Activated CD8-positive, alpha-beta T cell treated with anti-CD3 and anti-CD28 coated beads, Interleukin-2, amount 10 ng/mL, durations not matched to agents 7 days and 5 days (primary cell): ENCODE measurements at regions not wholly inside any gene's neighbourhood (a gene's known extent, or its start where the extent isn't known, plus 50 kb on each side); places are given as distances from the start of the nearest gene placed in this dataset.
"Not testable (repeated sequence)": the region's sequence is repeated elsewhere in the genome, so short reads cannot be mapped to it uniquely, and the experiment has no call there.

Source experiments
- ATAC-seq: fragments of 150-1000 bp; cut with Tn5 transposase; one replicate; pipeline ENCODE4 v1.10.0; 2021; ENCODE audit warnings: moderate library complexity
- CTCF ChIA-PET: fragments of 350-600 bp; sonication (Branson Sonifier 250); formaldehyde crosslinking; loops from one replicate; lab custom pipeline; 2021; ENCODE audit warnings: antibody characterized with exemption; lab: Charles Lee
- POLR2A ChIA-PET: fragments of 350-600 bp; sonication (Branson Sonifier 250); formaldehyde crosslinking; loops from one replicate; lab custom pipeline; 2021; ENCODE audit warnings: antibody characterized with exemption; lab: Charles Lee
- DNase-seq: peaks from one replicate; pipeline ENCODE4 v3.0.0-alpha.2; 2020
- H3K27ac Mint-ChIP-seq: one replicate; pipeline ENCODE4 v1.8.0; 2021; ENCODE audit warnings: mild to moderate bottlenecking, mixed read lengths
- H3K27me3 Mint-ChIP-seq: one replicate; pipeline ENCODE4 v1.8.0; 2021; ENCODE audit warnings: low read depth, mixed read lengths
- H3K36me3 Mint-ChIP-seq: one replicate; pipeline ENCODE4 v1.8.0; 2021; ENCODE audit warnings: low read depth, mixed read lengths
- H3K4me1 Mint-ChIP-seq: one replicate; pipeline ENCODE4 v1.8.0; 2021; ENCODE audit warnings: low read depth, mixed read lengths
- H3K4me3 Mint-ChIP-seq: one replicate; pipeline ENCODE4 v1.8.0; 2021; ENCODE audit warnings: mild to moderate bottlenecking, mixed read lengths
- H3K9me3 Mint-ChIP-seq: one replicate; pipeline ENCODE4 v1.8.0; 2022; ENCODE audit warnings: mixed read lengths; ENCODE audit not compliant: insufficient read depth

- Mint-ChIP-seq H3K4me3 (no peak overlapping the region), H3K36me3 (no peaks in the 10 kb centered on the region), H3K9me3 (no peaks in the 10 kb centered on the region), H3K27ac (no peak overlapping the region), H3K27me3 (no peaks in the 10 kb centered on the region), H3K4me1 (no peaks in the 10 kb centered on the region)
- ATAC-seq: no peak
- no peak for DNase-seq
- POLR2A ChIA-PET: no interaction called here
- CTCF ChIA-PET: no interaction called here
These were observed 261.7 kb upstream of the MAP2 start for GRCh38 chr2:209162129-209162528.

- CTCF ChIA-PET: no interaction called here
- DNase-seq (no peak), ATAC-seq (no peak)
- Mint-ChIP-seq H3K4me3 (no peak overlapping the region), H3K36me3 (no peaks in the 10 kb centered on the region), H3K4me1 (no peaks in the 10 kb centered on the region), H3K27me3 (no peaks in the 10 kb centered on the region), H3K27ac (no peak overlapping the region), H3K9me3 (peaks cover 5% of the 10 kb centered on the region)
- POLR2A ChIA-PET: no interaction called here
These were observed 241.9 kb upstream of the MAP2 start for GRCh38 chr2:209181984-209182383.

GRCh38 chr2:209186886-209187285, 237.0 kb upstream of the MAP2 start:
- H3K27me3 Mint-ChIP-seq, CTCF ChIA-PET, H3K4me1 Mint-ChIP-seq, H3K4me3 Mint-ChIP-seq, H3K27ac Mint-ChIP-seq, POLR2A ChIA-PET, ATAC-seq, H3K36me3 Mint-ChIP-seq, H3K9me3 Mint-ChIP-seq, DNase-seq: not testable (repeated sequence)

GRCh38 chr2:209189893-209190292, 234.0 kb upstream of the MAP2 start:
- Mint-ChIP-seq H3K27me3 (no peaks in the 10 kb centered on the region), H3K4me3 (no peak overlapping the region), H3K4me1 (no peaks in the 10 kb centered on the region), H3K36me3 (no peaks in the 10 kb centered on the region), H3K9me3 (no peaks in the 10 kb centered on the region), H3K27ac (no peak overlapping the region)
- no peak for DNase-seq
- CTCF ChIA-PET: no interaction called here
- POLR2A ChIA-PET: no interaction called here
- ATAC-seq: no peak

GRCh38 chr2:209191139-209191538, 232.7 kb upstream of the MAP2 start:
- H3K27me3 Mint-ChIP-seq: no peaks in the 10 kb centered on the region
- CTCF ChIA-PET: no interaction called here
- no peak for ATAC-seq

GRCh38 chr2:209194717-209195116, 229.1 kb upstream of the MAP2 start:
- no peaks in the 10 kb centered on the region for H3K4me1 Mint-ChIP-seq
- ChIA-PET POLR2A (no interaction called here), CTCF (no interaction called here)
- H3K4me3 Mint-ChIP-seq: no peak overlapping the region
- ATAC-seq: no peak
- DNase-seq: no peak
- no peaks in the 10 kb centered on the region for H3K27me3 Mint-ChIP-seq
- no peaks in the 10 kb centered on the region for H3K36me3 Mint-ChIP-seq
- no peaks in the 10 kb centered on the region for H3K9me3 Mint-ChIP-seq
- H3K27ac Mint-ChIP-seq: no peak overlapping the region

More at GRCh38 chr2:209191139-209191538, 232.7 kb upstream of the MAP2 start:
- no peaks in the 10 kb centered on the region for H3K9me3 Mint-ChIP-seq
- no peaks in the 10 kb centered on the region for H3K4me1 Mint-ChIP-seq
- POLR2A ChIA-PET: no interaction called here
- no peak overlapping the region for H3K27ac Mint-ChIP-seq
- no peak for DNase-seq
- no peak overlapping the region for H3K4me3 Mint-ChIP-seq
- no peaks in the 10 kb centered on the region for H3K36me3 Mint-ChIP-seq

GRCh38 chr2:209208211-209208610, 215.6 kb upstream of the MAP2 start:
- peak overlapping the region; percentile 32 for H3K4me3 Mint-ChIP-seq
- ATAC-seq (no peak), DNase-seq (peak; percentile 23)
- no peak overlapping the region for H3K27ac Mint-ChIP-seq
- ChIA-PET CTCF (no interaction called here), POLR2A (no interaction called here)
- peaks cover 5% of the 10 kb centered on the region for H3K9me3 Mint-ChIP-seq
- no peaks in the 10 kb centered on the region for H3K4me1 Mint-ChIP-seq
- no peaks in the 10 kb centered on the region for H3K27me3 Mint-ChIP-seq
- no peaks in the 10 kb centered on the region for H3K36me3 Mint-ChIP-seq

- ATAC-seq (no peak), DNase-seq (no peak)
- no peak overlapping the region for H3K4me3 Mint-ChIP-seq
- H3K36me3 Mint-ChIP-seq: no peaks in the 10 kb centered on the region
- H3K27me3 Mint-ChIP-seq: no peaks in the 10 kb centered on the region
- POLR2A ChIA-PET: no interaction called here
- no peaks in the 10 kb centered on the region for H3K4me1 Mint-ChIP-seq
- no peaks in the 10 kb centered on the region for H3K9me3 Mint-ChIP-seq
- H3K27ac Mint-ChIP-seq: no peak overlapping the region
- CTCF ChIA-PET: no interaction called here
These were observed 213.9 kb upstream of the MAP2 start for GRCh38 chr2:209209943-209210342.

- Mint-ChIP-seq H3K4me1 (no peaks in the 10 kb centered on the region), H3K36me3 (no peaks in the 10 kb centered on the region), H3K9me3 (no peaks in the 10 kb centered on the region), H3K4me3 (no peak overlapping the region), H3K27me3 (no peaks in the 10 kb centered on the region), H3K27ac (no peak overlapping the region)
- ChIA-PET POLR2A (no interaction called here), CTCF (no interaction called here)
- DNase-seq (no peak), ATAC-seq (no peak)
These were observed 193.3 kb upstream of the MAP2 start for GRCh38 chr2:209230560-209230959.

- Mint-ChIP-seq H3K4me3 (no peak overlapping the region), H3K36me3 (no peaks in the 10 kb centered on the region), H3K27me3 (no peaks in the 10 kb centered on the region), H3K4me1 (no peaks in the 10 kb centered on the region), H3K9me3 (no peaks in the 10 kb centered on the region), H3K27ac (no peak overlapping the region)
- ChIA-PET CTCF (no interaction called here), POLR2A (no interaction called here)
- DNase-seq: no peak
- ATAC-seq: no peak
These were observed 187.5 kb upstream of the MAP2 start for GRCh38 chr2:209236377-209236776.

- H3K36me3 Mint-ChIP-seq: no peaks in the 10 kb centered on the region
- H3K4me1 Mint-ChIP-seq: no peaks in the 10 kb centered on the region
- ATAC-seq: no peak
- no peak for DNase-seq
- H3K9me3 Mint-ChIP-seq: no peaks in the 10 kb centered on the region
- H3K27me3 Mint-ChIP-seq: no peaks in the 10 kb centered on the region
- no peak overlapping the region for H3K4me3 Mint-ChIP-seq
- H3K27ac Mint-ChIP-seq: no peak overlapping the region
- CTCF ChIA-PET: no interaction called here
- POLR2A ChIA-PET: no interaction called here
These were observed 184.9 kb upstream of the MAP2 start for GRCh38 chr2:209238765-209239584.

- Mint-ChIP-seq H3K9me3 (no peaks in the 10 kb centered on the region), H3K4me3 (no peak overlapping the region), H3K4me1 (no peaks in the 10 kb centered on the region), H3K36me3 (no peaks in the 10 kb centered on the region), H3K27me3 (no peaks in the 10 kb centered on the region), H3K27ac (no peak overlapping the region)
- ATAC-seq (no peak), DNase-seq (no peak)
- ChIA-PET CTCF (no interaction called here), POLR2A (no interaction called here)
These were observed 184.3 kb upstream of the MAP2 start for GRCh38 chr2:209239585-209239938.

- Mint-ChIP-seq H3K4me3 (no peak overlapping the region), H3K27ac (no peak overlapping the region), H3K4me1 (no peaks in the 10 kb centered on the region), H3K36me3 (no peaks in the 10 kb centered on the region), H3K9me3 (no peaks in the 10 kb centered on the region), H3K27me3 (no peaks in the 10 kb centered on the region)
- POLR2A ChIA-PET: no interaction called here
- ATAC-seq (no peak), DNase-seq (no peak)
- CTCF ChIA-PET: no interaction called here
These were observed 183.6 kb upstream of the MAP2 start for GRCh38 chr2:209240204-209240603.
